ENCODE measurements at regions not wholly inside any gene's neighbourhood (a gene's known extent, or its start where the extent isn't known, plus 50 kb on each side); places are given as distances from the start of the nearest gene placed in this dataset.

GRCh38 chr9:119951090-119951489 lies 581.9 kb upstream of the BRINP1 start:
- no peak for TF ChIP-seq POLR2AphosphoS5 (IDR thresholded peaks at IDR 0.05)
- no peak for TF ChIP-seq EP300 (IDR thresholded peaks at IDR 0.05; ENCODE audit: low read depth)
- no peak for TF ChIP-seq POLR2A (IDR thresholded peaks at IDR 0.05)
- TF ChIP-seq CTCF (IDR thresholded peaks at IDR 0.05) = no peak
- Histone ChIP-seq H3K4me3 (no peak overlapping the region), H3K4me1 (peaks cover 0 to 5% (median 0%) of the 10 kb centered on the region in 4 donors), H3K9me3 (no peaks in the 10 kb centered on the region), H3K27me3 (no peaks in the 10 kb centered on the region), H3K27ac (no peak overlapping the region), H3K36me3 (no peaks in the 10 kb centered on the region)
- intact Hi-C loops (cut with DNase I; ENCODE audit: low total_unique reads) = no loop called here
- in situ Hi-C loops (cut with MboI; ENCODE audit: low pct_ligation_motif_present in 1 of 4, low pct_unique_long_range_greater_than_20kb in 1 of 4, low sequenced_read_pairs in 3 of 4) = loop anchor here in 2 of 4 donors (25.0 kb wide), 2 partner anchors 389 to 511 kb away; no protein-coding TSS in a partner anchor
- WGBS, 2 donors (ENCODE audit: low coverage in 1 of 2) = 57% methylated on average over 1 of the region's 1 CpG
- no peak for DNase-seq

GRCh38 chr9:119945686-119946085 lies 576.5 kb upstream of the BRINP1 start:
- H3K9me3 ChIP-seq = no peaks in the 10 kb centered on the region
- TF ChIP-seq POLR2AphosphoS5 (IDR thresholded peaks at IDR 0.05) = no peak
- TF ChIP-seq CTCF (IDR thresholded peaks at IDR 0.05) = no peak
- no peak for TF ChIP-seq POLR2A (IDR thresholded peaks at IDR 0.05)
- no peak for TF ChIP-seq EP300 (IDR thresholded peaks at IDR 0.05; ENCODE audit: low read depth)
- no peak overlapping the region for H3K27ac ChIP-seq
- intact Hi-C loops (cut with DNase I; ENCODE audit: low total_unique reads) = no loop called here
- WGBS, 2 donors (ENCODE audit: low coverage in 1 of 2) = 74 to 75% methylated on average over 5 to 7 of the region's 7 CpGs
- no peaks in the 10 kb centered on the region for H3K36me3 ChIP-seq
- H3K27me3 ChIP-seq = no peaks in the 10 kb centered on the region
- in situ Hi-C loops (cut with MboI; ENCODE audit: low pct_ligation_motif_present in 1 of 4, low pct_unique_long_range_greater_than_20kb in 1 of 4, low sequenced_read_pairs in 3 of 4) = no loop called here
- DNase-seq = no peak
- no peaks in the 10 kb centered on the region for H3K4me1 ChIP-seq
- no peak overlapping the region for H3K4me3 ChIP-seq

DNA sequence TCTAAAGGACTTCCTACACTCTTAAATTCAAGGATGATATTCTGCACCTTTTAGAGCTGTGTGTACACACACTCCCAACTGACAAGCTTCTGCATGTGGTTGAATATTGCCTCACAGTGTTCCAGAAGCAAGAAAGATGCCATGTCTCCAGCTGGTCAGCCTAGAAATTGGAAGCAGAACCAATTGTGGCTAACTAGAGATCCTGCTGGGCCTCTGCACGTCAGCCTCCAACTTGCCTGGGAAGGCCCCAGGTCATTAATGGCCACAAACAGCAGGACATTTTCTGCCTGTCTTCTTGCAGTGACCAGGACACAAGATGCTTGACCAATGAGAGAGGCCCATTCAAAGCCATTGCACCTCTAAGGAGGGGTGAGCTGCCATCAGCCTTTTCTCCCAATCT lies 571.9 kb upstream of the BRINP1 start:
- intact Hi-C loops (cut with DNase I; ENCODE audit: low total_unique reads) = no loop called here
- 53% methylated on average over 1 of the region's 1 CpG; no CpG with 5 or more reads in 1 of the 2 donors for WGBS, 2 donors (ENCODE audit: low coverage in 1 of 2)
- no peak overlapping the region for H3K4me3 ChIP-seq

GRCh38 chr9:119938871-119939270 lies 569.6 kb upstream of the BRINP1 start:
- in situ Hi-C loops (cut with MboI; ENCODE audit: low pct_ligation_motif_present in 1 of 4, low pct_unique_long_range_greater_than_20kb in 1 of 4, low sequenced_read_pairs in 3 of 4) (no loop called here), intact Hi-C loops (cut with DNase I; ENCODE audit: low total_unique reads) (no loop called here)
- no peaks in the 10 kb centered on the region for H3K36me3 ChIP-seq
- no peak for DNase-seq
- H3K27me3 ChIP-seq = no peaks in the 10 kb centered on the region
- H3K27ac ChIP-seq = no peak overlapping the region
- no peaks in the 10 kb centered on the region for H3K9me3 ChIP-seq
- 38 to 56% methylated on average over 2 of the region's 2 CpGs for WGBS, 2 donors (ENCODE audit: low coverage in 1 of 2)
- H3K4me3 ChIP-seq = no peak overlapping the region
- TF ChIP-seq POLR2A (IDR thresholded peaks at IDR 0.05) (no peak), CTCF (IDR thresholded peaks at IDR 0.05) (no peak), EP300 (IDR thresholded peaks at IDR 0.05; ENCODE audit: low read depth) (no peak), POLR2AphosphoS5 (IDR thresholded peaks at IDR 0.05) (no peak)
- no peaks in the 10 kb centered on the region for H3K4me1 ChIP-seq

More for the DNA sequence above, 571.9 kb upstream of the BRINP1 start:
- Histone ChIP-seq H3K4me1 (no peaks in the 10 kb centered on the region), H3K27ac (no peak overlapping the region), H3K36me3 (no peaks in the 10 kb centered on the region), H3K27me3 (no peaks in the 10 kb centered on the region), H3K9me3 (no peaks in the 10 kb centered on the region)
- TF ChIP-seq EP300 (IDR thresholded peaks at IDR 0.05; ENCODE audit: low read depth) (no peak), CTCF (IDR thresholded peaks at IDR 0.05) (no peak), POLR2A (IDR thresholded peaks at IDR 0.05) (no peak), POLR2AphosphoS5 (IDR thresholded peaks at IDR 0.05) (no peak)
- no peak for DNase-seq
- in situ Hi-C loops (cut with MboI; ENCODE audit: low pct_ligation_motif_present in 1 of 4, low pct_unique_long_range_greater_than_20kb in 1 of 4, low sequenced_read_pairs in 3 of 4) = no loop called here
